ENCODE measurements at regions not wholly inside any gene's neighbourhood (a gene's known extent, or its start where the extent isn't known, plus 50 kb on each side); places are given as distances from the start of the nearest gene placed in this dataset.

GRCh38 chr5:153209687-153210086 lies 280.8 kb upstream of the GRIA1 start:
- DNase-seq (no peak), ATAC-seq (no peak)
- H3K4me3 ChIP-seq, result no peak overlapping the region
- intact Hi-C loops (cut with DNase I), result no loop called here
- no peaks in the 10 kb centered on the region for H3K27me3 ChIP-seq (ENCODE audit: low read depth)
- no peaks in the 10 kb centered on the region for H3K4me1 ChIP-seq
- no peaks in the 10 kb centered on the region for H3K9me3 ChIP-seq
- H3K27ac ChIP-seq, result no peak overlapping the region
- TF ChIP-seq CTCF (IDR thresholded peaks at IDR 0.05), result no peak
- no peaks in the 10 kb centered on the region for H3K36me3 ChIP-seq

GRCh38 chr5:153211076-153211475 lies 279.4 kb upstream of the GRIA1 start:
- H3K27ac ChIP-seq, result no peak overlapping the region
- no peaks in the 10 kb centered on the region for H3K27me3 ChIP-seq (ENCODE audit: low read depth)
- H3K4me3 ChIP-seq, result no peak overlapping the region
- DNase-seq (no peak), ATAC-seq (no peak)
- H3K36me3 ChIP-seq, result no peaks in the 10 kb centered on the region
- intact Hi-C loops (cut with DNase I), result no loop called here
- no peaks in the 10 kb centered on the region for H3K9me3 ChIP-seq
- no peaks in the 10 kb centered on the region for H3K4me1 ChIP-seq
- no peak for TF ChIP-seq CTCF (IDR thresholded peaks at IDR 0.05)

- Histone ChIP-seq H3K27me3 (ENCODE audit: low read depth) (no peaks in the 10 kb centered on the region), H3K27ac (no peak overlapping the region), H3K4me3 (no peak overlapping the region), H3K9me3 (peaks cover 6% of the 10 kb centered on the region), H3K36me3 (no peaks in the 10 kb centered on the region), H3K4me1 (no peaks in the 10 kb centered on the region)
- intact Hi-C loops (cut with DNase I), result no loop called here
- no peak for TF ChIP-seq CTCF (IDR thresholded peaks at IDR 0.05)
- DNase-seq, result no peak
- no peak for ATAC-seq
These were observed 278.0 kb upstream of the GRIA1 start for GRCh38 chr5:153212471-153212870.

GRCh38 chr5:153222936-153223335 lies 267.5 kb upstream of the GRIA1 start:
- Histone ChIP-seq H3K9me3 (no peaks in the 10 kb centered on the region), H3K27ac (no peak overlapping the region), H3K36me3 (no peaks in the 10 kb centered on the region), H3K4me3 (no peak overlapping the region), H3K4me1 (no peaks in the 10 kb centered on the region), H3K27me3 (ENCODE audit: low read depth) (no peaks in the 10 kb centered on the region)
- no peak for ATAC-seq
- DNase-seq, result no peak
- TF ChIP-seq CTCF (IDR thresholded peaks at IDR 0.05), result no peak
- intact Hi-C loops (cut with DNase I), result no loop called here

GRCh38 chr5:153223376-153223775 lies 267.1 kb upstream of the GRIA1 start:
- H3K27me3 ChIP-seq (ENCODE audit: low read depth), result no peaks in the 10 kb centered on the region
- intact Hi-C loops (cut with DNase I), result no loop called here
- no peak overlapping the region for H3K27ac ChIP-seq
- no peaks in the 10 kb centered on the region for H3K4me1 ChIP-seq
- no peak for DNase-seq
- H3K36me3 ChIP-seq, result no peaks in the 10 kb centered on the region
- TF ChIP-seq CTCF (IDR thresholded peaks at IDR 0.05), result no peak
- no peaks in the 10 kb centered on the region for H3K9me3 ChIP-seq
- H3K4me3 ChIP-seq, result no peak overlapping the region
- ATAC-seq, result no peak

- no peaks in the 10 kb centered on the region for H3K9me3 ChIP-seq
- H3K27ac ChIP-seq, result no peak overlapping the region
- no peak for TF ChIP-seq CTCF (IDR thresholded peaks at IDR 0.05)
- no peaks in the 10 kb centered on the region for H3K36me3 ChIP-seq
- ATAC-seq (no peak), DNase-seq (no peak)
- no peaks in the 10 kb centered on the region for H3K27me3 ChIP-seq (ENCODE audit: low read depth)
- H3K4me3 ChIP-seq, result no peak overlapping the region
- intact Hi-C loops (cut with DNase I), result no loop called here
- H3K4me1 ChIP-seq, result no peaks in the 10 kb centered on the region
These were observed 265.8 kb upstream of the GRIA1 start for GRCh38 chr5:153224651-153225050.

Data from lower lobe of right lung (tissue), 2 donors.